ENCODE measurements at regions not wholly inside any gene's neighbourhood (a gene's known extent, or its start where the extent isn't known, plus 50 kb on each side); places are given as distances from the start of the nearest gene placed in this dataset.
"Not testable (repeated sequence)": the region's sequence is repeated elsewhere in the genome, so short reads cannot be mapped to it uniquely, and the experiment has no call there.

DNA sequence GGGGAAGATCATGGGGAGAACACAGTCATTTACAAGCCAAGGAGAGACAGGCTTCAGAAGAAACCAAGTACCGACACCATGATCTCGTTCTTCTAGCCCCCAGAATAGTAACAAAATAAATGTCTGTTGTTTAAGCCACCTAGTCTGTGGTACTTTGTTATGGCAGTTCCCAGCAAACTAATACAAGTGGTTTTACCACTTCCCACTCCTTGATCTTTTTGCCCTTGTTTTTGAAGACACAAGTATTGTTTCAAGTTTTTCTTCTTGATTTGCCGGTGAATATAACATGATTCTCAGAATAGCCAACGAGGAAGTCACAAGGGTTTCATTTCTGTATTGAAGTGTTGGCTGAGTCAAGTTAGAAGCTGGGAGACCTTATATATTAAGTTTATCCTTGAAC is 220.3 kb downstream of the SOX2 start:
- no peak for DNase-seq
- H3K27me3 ChIP-seq (replicated peaks; ENCODE audit: control insufficient read depth, insufficient read depth, low read length, poor library complexity, severe bottlenecking): no peaks in the 10 kb centered on the region
- H3K36me3 ChIP-seq (ENCODE audit: control insufficient read depth, insufficient read depth, low read length): no peaks in the 10 kb centered on the region
- no peaks in the 10 kb centered on the region for H3K4me1 ChIP-seq (ENCODE audit: control insufficient read depth, insufficient read depth, low read length, poor library complexity, severe bottlenecking)
- no peak overlapping the region for H3K27ac ChIP-seq (ENCODE audit: insufficient read depth, low read length, poor library complexity, severe bottlenecking)
- no peaks in the 10 kb centered on the region for H3K9me3 ChIP-seq (ENCODE audit: control insufficient read depth, low read length)
- no peak overlapping the region for H3K4me3 ChIP-seq (ENCODE audit: insufficient read depth, low read depth, low read length, poor library complexity, severe bottlenecking)

DNA sequence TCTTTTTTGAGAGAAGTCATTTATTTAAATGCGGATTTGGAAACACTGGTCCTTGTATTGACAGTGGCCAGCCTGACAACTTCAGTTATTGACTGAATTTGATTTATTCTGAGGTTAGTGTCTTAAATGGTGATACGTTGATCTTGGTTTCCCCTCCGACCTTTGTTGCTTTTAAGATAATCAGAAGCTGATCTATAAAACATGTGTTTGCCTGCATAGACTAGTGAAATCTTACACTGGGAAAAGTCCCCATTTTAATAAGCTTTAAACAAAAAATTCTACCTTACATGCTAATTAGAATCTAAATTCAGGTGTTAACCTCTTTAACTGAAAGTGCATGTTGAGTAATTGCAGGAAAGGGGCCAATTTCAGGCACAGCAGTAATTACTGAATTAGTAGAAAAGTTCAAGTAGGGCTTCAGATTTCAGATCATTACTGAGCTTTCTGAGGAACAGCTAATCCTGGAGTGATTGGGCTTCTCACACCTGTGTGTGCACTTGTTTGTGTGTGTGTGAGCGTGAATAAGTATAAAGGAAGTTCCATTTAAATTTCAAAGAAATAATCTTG is 221.4 kb downstream of the SOX2 start:
- H3K27ac ChIP-seq (ENCODE audit: insufficient read depth, low read length, poor library complexity, severe bottlenecking): no peak overlapping the region
- H3K4me1 ChIP-seq (ENCODE audit: control insufficient read depth, insufficient read depth, low read length, poor library complexity, severe bottlenecking): no peaks in the 10 kb centered on the region
- no peak for DNase-seq
- no peaks in the 10 kb centered on the region for H3K9me3 ChIP-seq (ENCODE audit: control insufficient read depth, low read length)
- no peaks in the 10 kb centered on the region for H3K27me3 ChIP-seq (replicated peaks; ENCODE audit: control insufficient read depth, insufficient read depth, low read length, poor library complexity, severe bottlenecking)
- no peaks in the 10 kb centered on the region for H3K36me3 ChIP-seq (ENCODE audit: control insufficient read depth, insufficient read depth, low read length)
- no peak overlapping the region for H3K4me3 ChIP-seq (ENCODE audit: insufficient read depth, low read depth, low read length, poor library complexity, severe bottlenecking)

DNA sequence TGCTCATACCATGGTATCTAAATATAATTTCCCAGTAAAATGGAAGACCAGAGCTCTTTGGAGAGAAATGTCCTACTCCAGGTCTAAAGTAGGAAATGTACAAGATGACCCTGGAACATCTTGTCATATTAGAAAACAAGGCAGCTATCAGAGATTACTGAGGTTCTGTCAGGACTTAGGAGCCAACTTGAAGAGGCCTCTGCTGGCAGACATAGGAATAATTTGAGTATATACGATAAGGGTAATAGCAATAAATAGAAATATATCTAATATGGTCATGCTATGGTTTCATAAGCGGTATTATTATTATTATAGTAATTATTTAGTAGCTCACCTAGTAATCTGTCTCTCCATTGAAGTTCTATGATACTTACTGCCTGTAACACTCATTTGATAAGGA is 224.2 kb downstream of the SOX2 start:
- no peak overlapping the region for H3K27ac ChIP-seq (ENCODE audit: insufficient read depth, low read length, poor library complexity, severe bottlenecking)
- H3K36me3 ChIP-seq (ENCODE audit: control insufficient read depth, insufficient read depth, low read length): no peaks in the 10 kb centered on the region

DNA sequence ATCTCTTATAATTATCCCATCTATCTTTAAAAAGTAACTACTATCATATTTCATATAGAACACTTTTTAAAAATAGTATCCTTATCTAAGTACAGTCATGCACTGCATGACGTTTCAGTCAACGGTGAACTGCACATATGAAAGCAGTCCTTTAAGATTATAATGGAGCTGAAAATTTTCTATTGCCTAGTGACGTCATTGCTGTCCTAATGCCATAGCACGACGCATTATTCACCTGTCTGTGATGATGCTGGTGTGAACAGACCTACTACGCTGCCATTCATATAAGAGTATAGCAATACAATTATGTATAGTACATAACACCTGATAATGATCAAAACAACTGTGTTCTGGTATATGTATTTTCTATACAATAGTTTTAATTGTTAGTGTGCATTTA is 225.0 kb downstream of the SOX2 start:
- H3K36me3 ChIP-seq (ENCODE audit: control insufficient read depth, insufficient read depth, low read length): no peaks in the 10 kb centered on the region
- H3K9me3 ChIP-seq (ENCODE audit: control insufficient read depth, low read length): no peaks in the 10 kb centered on the region
- DNase-seq: no peak
- H3K27me3 ChIP-seq (replicated peaks; ENCODE audit: control insufficient read depth, insufficient read depth, low read length, poor library complexity, severe bottlenecking): no peaks in the 10 kb centered on the region
- no peak overlapping the region for H3K27ac ChIP-seq (ENCODE audit: insufficient read depth, low read length, poor library complexity, severe bottlenecking)
- H3K4me3 ChIP-seq (ENCODE audit: insufficient read depth, low read depth, low read length, poor library complexity, severe bottlenecking): no peak overlapping the region
- H3K4me1 ChIP-seq (ENCODE audit: control insufficient read depth, insufficient read depth, low read length, poor library complexity, severe bottlenecking): no peaks in the 10 kb centered on the region

More for the DNA sequence above, 224.2 kb downstream of the SOX2 start:
- no peaks in the 10 kb centered on the region for H3K9me3 ChIP-seq (ENCODE audit: control insufficient read depth, low read length)
- H3K4me1 ChIP-seq (ENCODE audit: control insufficient read depth, insufficient read depth, low read length, poor library complexity, severe bottlenecking): no peaks in the 10 kb centered on the region
- H3K4me3 ChIP-seq (ENCODE audit: insufficient read depth, low read depth, low read length, poor library complexity, severe bottlenecking): no peak overlapping the region
- no peak for DNase-seq
- H3K27me3 ChIP-seq (replicated peaks; ENCODE audit: control insufficient read depth, insufficient read depth, low read length, poor library complexity, severe bottlenecking): no peaks in the 10 kb centered on the region

DNA sequence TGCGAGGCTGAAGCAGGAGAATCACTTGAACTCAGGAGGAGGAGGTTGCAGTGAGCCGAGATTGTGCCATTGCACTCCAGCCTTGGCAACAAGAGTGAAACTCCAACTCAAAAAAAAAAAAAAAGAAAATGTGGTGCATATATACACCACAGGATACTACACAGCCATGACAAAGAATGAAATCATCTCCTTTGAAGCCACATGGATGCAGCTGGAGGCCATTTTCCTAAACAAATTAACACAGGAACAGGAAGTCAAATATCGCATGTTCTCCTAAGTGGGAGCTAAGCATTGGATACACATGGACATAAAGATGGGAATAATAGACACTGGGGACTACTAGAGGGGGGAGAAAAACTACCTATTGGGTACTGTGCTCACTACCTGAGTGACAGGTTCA is 226.9 kb downstream of the SOX2 start:
- H3K4me3 ChIP-seq (ENCODE audit: insufficient read depth, low read depth, low read length, poor library complexity, severe bottlenecking); H3K27me3 ChIP-seq (replicated peaks; ENCODE audit: control insufficient read depth, insufficient read depth, low read length, poor library complexity, severe bottlenecking); DNase-seq; H3K9me3 ChIP-seq (ENCODE audit: control insufficient read depth, low read length); H3K27ac ChIP-seq (ENCODE audit: insufficient read depth, low read length, poor library complexity, severe bottlenecking); H3K36me3 ChIP-seq (ENCODE audit: control insufficient read depth, insufficient read depth, low read length); H3K4me1 ChIP-seq (ENCODE audit: control insufficient read depth, insufficient read depth, low read length, poor library complexity, severe bottlenecking): not testable (repeated sequence)

DNA sequence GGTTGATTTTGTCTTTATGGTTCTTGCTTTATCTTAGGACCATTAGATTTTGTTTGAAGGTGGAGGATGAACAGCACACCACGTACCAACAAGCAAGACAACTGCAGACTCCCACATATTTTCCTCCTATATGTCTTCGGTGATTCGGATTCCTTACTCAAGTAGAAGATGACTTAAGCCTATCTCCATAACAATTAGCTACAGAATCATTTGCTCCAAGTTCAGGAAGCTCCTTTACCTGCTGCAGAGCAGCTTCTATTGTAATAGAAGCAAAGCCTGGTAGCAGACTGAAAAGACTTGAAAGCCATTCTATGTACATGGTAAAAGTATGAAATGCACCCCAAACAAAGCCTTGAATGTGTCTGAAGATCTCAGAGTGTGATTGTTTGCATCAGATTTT is 229.0 kb downstream of the SOX2 start:
- DNase-seq: no peak
- Histone ChIP-seq H3K4me3 (ENCODE audit: insufficient read depth, low read depth, low read length, poor library complexity, severe bottlenecking) (no peak overlapping the region), H3K27me3 (replicated peaks; ENCODE audit: control insufficient read depth, insufficient read depth, low read length, poor library complexity, severe bottlenecking) (no peaks in the 10 kb centered on the region), H3K9me3 (ENCODE audit: control insufficient read depth, low read length) (no peaks in the 10 kb centered on the region), H3K27ac (ENCODE audit: insufficient read depth, low read length, poor library complexity, severe bottlenecking) (no peak overlapping the region), H3K4me1 (ENCODE audit: control insufficient read depth, insufficient read depth, low read length, poor library complexity, severe bottlenecking) (no peaks in the 10 kb centered on the region), H3K36me3 (ENCODE audit: control insufficient read depth, insufficient read depth, low read length) (no peaks in the 10 kb centered on the region)

DNA sequence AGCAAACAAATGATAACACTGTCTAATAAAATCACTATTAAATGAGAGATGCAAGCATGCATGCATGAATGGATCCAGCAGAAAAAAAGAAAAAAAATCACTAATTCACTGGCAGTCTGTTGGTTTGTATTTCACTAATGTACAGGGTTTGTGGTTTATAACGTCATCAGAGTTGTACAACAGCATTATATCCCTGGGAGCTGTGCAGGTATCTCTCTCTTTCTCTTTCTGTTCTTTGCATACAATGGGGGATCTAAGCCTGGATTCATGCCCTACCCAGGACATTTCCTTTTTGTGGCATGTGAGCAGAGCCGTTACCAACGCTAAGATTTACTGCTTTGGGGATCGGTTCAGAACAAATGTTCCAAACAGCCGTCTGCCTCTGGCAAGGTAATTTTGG is 229.5 kb downstream of the SOX2 start:
- no peak for DNase-seq
- Histone ChIP-seq H3K4me1 (ENCODE audit: control insufficient read depth, insufficient read depth, low read length, poor library complexity, severe bottlenecking) (no peaks in the 10 kb centered on the region), H3K4me3 (ENCODE audit: insufficient read depth, low read depth, low read length, poor library complexity, severe bottlenecking) (no peak overlapping the region), H3K27me3 (replicated peaks; ENCODE audit: control insufficient read depth, insufficient read depth, low read length, poor library complexity, severe bottlenecking) (no peaks in the 10 kb centered on the region), H3K9me3 (ENCODE audit: control insufficient read depth, low read length) (no peaks in the 10 kb centered on the region), H3K27ac (ENCODE audit: insufficient read depth, low read length, poor library complexity, severe bottlenecking) (no peak overlapping the region), H3K36me3 (ENCODE audit: control insufficient read depth, insufficient read depth, low read length) (no peaks in the 10 kb centered on the region)

DNA sequence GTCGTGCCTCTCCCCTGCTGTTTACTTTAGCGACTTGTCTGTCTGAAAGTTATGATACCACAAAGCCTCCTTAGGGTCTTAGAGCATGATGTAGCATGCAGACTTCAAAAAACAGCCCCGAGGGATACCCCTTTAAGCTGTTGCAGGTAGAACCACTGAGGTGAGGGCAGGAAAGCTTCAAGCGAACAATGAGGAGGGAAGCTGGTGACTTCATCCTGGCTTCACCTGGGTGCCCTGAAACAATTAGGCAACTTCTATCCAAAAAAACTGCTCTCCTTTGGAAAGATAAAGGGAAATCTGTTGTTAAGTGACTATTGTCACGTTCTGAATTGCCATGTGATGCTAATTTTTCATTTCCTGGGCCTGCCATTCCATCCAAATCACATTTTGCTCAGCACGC is 231.6 kb downstream of the SOX2 start:
- no peaks in the 10 kb centered on the region for H3K27me3 ChIP-seq (replicated peaks; ENCODE audit: control insufficient read depth, insufficient read depth, low read length, poor library complexity, severe bottlenecking)

DNA sequence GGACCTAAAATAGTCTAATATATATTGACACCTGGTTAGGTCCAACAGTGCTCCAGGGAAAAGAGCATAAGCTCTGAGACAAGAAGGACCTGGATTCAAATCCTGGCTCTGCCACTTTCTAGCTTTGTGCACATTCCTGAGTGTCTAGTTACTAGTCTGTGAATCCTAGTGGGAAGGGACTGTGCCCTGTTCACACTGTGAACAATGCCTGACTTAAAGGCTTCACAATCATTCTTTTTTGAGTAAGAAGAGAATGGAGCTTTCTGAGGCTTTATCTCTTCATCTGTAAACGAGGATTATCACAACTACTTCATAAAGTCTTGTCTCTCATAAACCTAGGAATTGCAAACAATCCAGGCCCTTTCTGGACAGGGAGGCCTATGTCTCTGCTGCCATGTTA is 235.9 kb downstream of the SOX2 start:
- Histone ChIP-seq H3K36me3 (ENCODE audit: control insufficient read depth, insufficient read depth, low read length) (no peaks in the 10 kb centered on the region), H3K9me3 (ENCODE audit: control insufficient read depth, low read length) (no peaks in the 10 kb centered on the region), H3K27ac (ENCODE audit: insufficient read depth, low read length, poor library complexity, severe bottlenecking) (no peak overlapping the region), H3K4me1 (ENCODE audit: control insufficient read depth, insufficient read depth, low read length, poor library complexity, severe bottlenecking) (no peaks in the 10 kb centered on the region), H3K4me3 (ENCODE audit: insufficient read depth, low read depth, low read length, poor library complexity, severe bottlenecking) (no peak overlapping the region), H3K27me3 (replicated peaks; ENCODE audit: control insufficient read depth, insufficient read depth, low read length, poor library complexity, severe bottlenecking) (no peaks in the 10 kb centered on the region)
- DNase-seq: no peak

More for the DNA sequence above, 231.6 kb downstream of the SOX2 start:
- DNase-seq: no peak
- no peak overlapping the region for H3K27ac ChIP-seq (ENCODE audit: insufficient read depth, low read length, poor library complexity, severe bottlenecking)
- H3K4me1 ChIP-seq (ENCODE audit: control insufficient read depth, insufficient read depth, low read length, poor library complexity, severe bottlenecking): no peaks in the 10 kb centered on the region
- no peaks in the 10 kb centered on the region for H3K36me3 ChIP-seq (ENCODE audit: control insufficient read depth, insufficient read depth, low read length)
- no peak overlapping the region for H3K4me3 ChIP-seq (ENCODE audit: insufficient read depth, low read depth, low read length, poor library complexity, severe bottlenecking)
- H3K9me3 ChIP-seq (ENCODE audit: control insufficient read depth, low read length): no peaks in the 10 kb centered on the region

DNA sequence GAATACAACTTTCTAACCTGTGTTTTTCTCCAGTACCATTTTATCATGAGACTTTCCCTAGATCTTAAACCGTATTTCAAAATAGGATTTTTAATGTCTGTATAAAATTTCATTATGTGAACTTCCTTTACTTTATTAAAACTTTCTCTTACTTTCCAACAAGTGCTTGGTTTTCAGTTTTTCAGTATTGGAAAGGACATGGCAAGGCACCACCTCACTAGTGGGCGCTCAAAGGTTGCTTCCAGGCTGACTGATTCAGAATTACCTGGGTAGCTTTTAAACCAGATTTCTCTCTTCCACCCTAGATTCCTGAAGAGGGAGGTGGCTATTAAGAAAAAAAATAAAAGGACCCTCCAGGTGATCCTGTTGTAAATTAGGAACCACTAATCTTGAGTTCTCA is 236.6 kb downstream of the SOX2 start:
- no peaks in the 10 kb centered on the region for H3K9me3 ChIP-seq (ENCODE audit: control insufficient read depth, low read length)
- no peak overlapping the region for H3K4me3 ChIP-seq (ENCODE audit: insufficient read depth, low read depth, low read length, poor library complexity, severe bottlenecking)
- H3K27me3 ChIP-seq (replicated peaks; ENCODE audit: control insufficient read depth, insufficient read depth, low read length, poor library complexity, severe bottlenecking): no peaks in the 10 kb centered on the region
- no peaks in the 10 kb centered on the region for H3K36me3 ChIP-seq (ENCODE audit: control insufficient read depth, insufficient read depth, low read length)
- no peak overlapping the region for H3K27ac ChIP-seq (ENCODE audit: insufficient read depth, low read length, poor library complexity, severe bottlenecking)
- H3K4me1 ChIP-seq (ENCODE audit: control insufficient read depth, insufficient read depth, low read length, poor library complexity, severe bottlenecking): no peaks in the 10 kb centered on the region
- no peak for DNase-seq

DNA sequence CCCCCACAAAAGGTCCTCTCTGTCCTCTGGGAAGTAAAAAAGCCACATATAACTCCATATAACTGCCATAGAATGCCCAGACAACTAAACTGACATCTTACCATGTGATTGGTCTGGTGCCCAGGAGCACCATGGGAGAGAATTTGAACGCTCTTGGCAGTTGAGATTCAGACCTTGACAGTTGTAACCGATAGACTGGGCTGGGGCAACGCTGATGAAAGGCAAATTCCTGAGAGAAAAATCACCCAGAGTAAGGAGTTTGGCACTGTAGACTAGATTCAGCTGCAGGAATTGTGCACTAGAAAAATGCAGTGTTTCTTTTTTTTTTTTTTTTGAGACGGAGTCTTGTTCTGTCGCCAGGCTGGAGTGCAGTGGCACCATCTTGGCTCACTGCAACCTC is 240.5 kb downstream of the SOX2 start:
- no peaks in the 10 kb centered on the region for H3K4me1 ChIP-seq (ENCODE audit: control insufficient read depth, insufficient read depth, low read length, poor library complexity, severe bottlenecking)
- DNase-seq: no peak
- H3K27ac ChIP-seq (ENCODE audit: insufficient read depth, low read length, poor library complexity, severe bottlenecking): no peak overlapping the region
- no peak overlapping the region for H3K4me3 ChIP-seq (ENCODE audit: insufficient read depth, low read depth, low read length, poor library complexity, severe bottlenecking)
- H3K9me3 ChIP-seq (ENCODE audit: control insufficient read depth, low read length): no peaks in the 10 kb centered on the region
- no peaks in the 10 kb centered on the region for H3K27me3 ChIP-seq (replicated peaks; ENCODE audit: control insufficient read depth, insufficient read depth, low read length, poor library complexity, severe bottlenecking)
- H3K36me3 ChIP-seq (ENCODE audit: control insufficient read depth, insufficient read depth, low read length): no peaks in the 10 kb centered on the region
